ENCODE measurements at regions not wholly inside any gene's neighbourhood (a gene's known extent, or its start where the extent isn't known, plus 50 kb on each side); places are given as distances from the start of the nearest gene placed in this dataset.

- no peaks in the 10 kb centered on the region for H3K36me3 ChIP-seq
- no peak overlapping the region for H3K27ac ChIP-seq
- 90 to 92% methylated on average over 1 of the region's 1 CpG for WGBS, 2 donors
Observed at GRCh38 chr1:82181846-82182245, 381.1 kb downstream of the ADGRL2 start.

GRCh38 chr1:82179131-82179530 lies 378.4 kb downstream of the ADGRL2 start:
- no peak for TF ChIP-seq CTCF (IDR thresholded peaks at IDR 0.05)
- no peak for TF ChIP-seq POLR2A (IDR thresholded peaks at IDR 0.05)
- DNase-seq = no peak
- intact Hi-C loops (cut with DNase I) = no loop called here
- no peaks in the 10 kb centered on the region for H3K27me3 ChIP-seq
- no peaks in the 10 kb centered on the region for H3K36me3 ChIP-seq
- no peaks in the 10 kb centered on the region for H3K9me3 ChIP-seq
- H3K4me3 ChIP-seq = no peak overlapping the region
- no peaks in the 10 kb centered on the region for H3K4me1 ChIP-seq
- H3K27ac ChIP-seq = no peak overlapping the region

More at GRCh38 chr1:82181846-82182245, 381.1 kb downstream of the ADGRL2 start:
- H3K27me3 ChIP-seq = no peaks in the 10 kb centered on the region
- no peaks in the 10 kb centered on the region for H3K9me3 ChIP-seq
- peaks cover 0 to 3% (median 0%) of the 10 kb centered on the region in 3 donors for H3K4me1 ChIP-seq
- no peak for DNase-seq
- TF ChIP-seq CTCF (IDR thresholded peaks at IDR 0.05) = no peak
- TF ChIP-seq POLR2A (IDR thresholded peaks at IDR 0.05) = no peak
- H3K4me3 ChIP-seq = no peak overlapping the region
- intact Hi-C loops (cut with DNase I) = no loop called here

GRCh38 chr1:82177192-82177591 lies 376.5 kb downstream of the ADGRL2 start:
- no peak overlapping the region for H3K27ac ChIP-seq
- no peak for DNase-seq
- no peaks in the 10 kb centered on the region for H3K9me3 ChIP-seq
- no peaks in the 10 kb centered on the region for H3K4me1 ChIP-seq
- intact Hi-C loops (cut with DNase I) = no loop called here
- H3K4me3 ChIP-seq = no peak overlapping the region
- H3K27me3 ChIP-seq = no peaks in the 10 kb centered on the region
- TF ChIP-seq POLR2A (IDR thresholded peaks at IDR 0.05) (no peak), CTCF (IDR thresholded peaks at IDR 0.05) (no peak)
- no peaks in the 10 kb centered on the region for H3K36me3 ChIP-seq
- WGBS, 2 donors = 40 to 72% methylated on average over 1 of the region's 1 CpG

- no peak overlapping the region for H3K27ac ChIP-seq
- TF ChIP-seq CTCF (IDR thresholded peaks at IDR 0.05) (no peak), POLR2A (IDR thresholded peaks at IDR 0.05) (no peak)
- no peak for DNase-seq
- no peaks in the 10 kb centered on the region for H3K4me1 ChIP-seq
- no peaks in the 10 kb centered on the region for H3K9me3 ChIP-seq
- intact Hi-C loops (cut with DNase I) = no loop called here
- H3K36me3 ChIP-seq = no peaks in the 10 kb centered on the region
- H3K27me3 ChIP-seq = no peaks in the 10 kb centered on the region
- 91 to 97% methylated on average over 2 of the region's 2 CpGs for WGBS, 2 donors
- no peak overlapping the region for H3K4me3 ChIP-seq
Observed at GRCh38 chr1:82171955-82172354, 371.2 kb downstream of the ADGRL2 start.

- Histone ChIP-seq H3K27me3 (no peaks in the 10 kb centered on the region), H3K4me3 (no peak overlapping the region), H3K9me3 (no peaks in the 10 kb centered on the region), H3K4me1 (no peaks in the 10 kb centered on the region), H3K36me3 (no peaks in the 10 kb centered on the region), H3K27ac (no peak overlapping the region)
- intact Hi-C loops (cut with DNase I) = no loop called here
- TF ChIP-seq POLR2A (IDR thresholded peaks at IDR 0.05) (no peak), CTCF (IDR thresholded peaks at IDR 0.05) (no peak)
- whole genome bisulfite sequencing, 2 donors = 78 to 91% methylated on average over 3 of the region's 3 CpGs
- DNase-seq = no peak
Observed at GRCh38 chr1:82168482-82168881, 367.7 kb downstream of the ADGRL2 start.
